ENCODE measurements at regions not wholly inside any gene's neighbourhood (a gene's known extent, or its start where the extent isn't known, plus 50 kb on each side); places are given as distances from the start of the nearest gene placed in this dataset.
A peak's percentile ranks its signal among the peaks of the same experiment; 100 is the strongest.

DNA sequence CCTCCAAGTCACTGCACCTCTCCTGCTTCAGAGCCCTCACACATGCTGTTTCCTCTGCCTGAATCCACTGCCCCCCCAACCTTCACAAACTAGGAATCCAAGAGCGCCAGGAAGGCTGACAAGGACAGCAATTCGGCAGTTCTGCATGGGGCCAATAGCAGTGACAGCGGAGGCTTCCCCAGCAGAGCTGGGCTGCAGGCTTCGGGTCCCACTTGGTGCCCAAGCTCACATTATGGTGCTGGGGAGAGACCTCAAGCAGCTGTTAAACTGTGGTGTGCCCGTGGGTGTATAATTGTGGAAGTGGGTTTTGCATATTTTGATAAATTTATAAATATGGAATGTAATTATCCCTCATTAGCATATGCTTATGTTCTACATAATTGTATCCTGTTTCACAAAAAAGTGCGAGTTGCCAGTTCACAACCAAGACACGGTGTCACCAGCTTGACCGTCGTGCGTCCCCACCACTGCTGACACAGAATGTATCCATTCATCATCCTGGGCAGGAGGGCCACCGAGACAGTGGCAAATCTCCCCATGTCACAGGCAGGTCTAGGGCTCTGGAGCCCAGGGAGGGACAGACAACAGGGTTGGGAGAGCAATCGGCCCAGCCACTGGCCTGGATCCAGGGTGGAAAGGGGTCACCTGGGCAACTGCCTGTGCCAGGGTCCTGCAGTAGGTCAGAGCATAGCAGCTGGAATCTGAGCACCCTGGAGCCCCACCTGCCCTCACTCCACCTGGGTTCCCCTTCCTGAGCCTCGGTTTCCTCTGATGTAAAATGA, 81.6 kb downstream of the MATN1 start:
- H2AFZ ChIP-seq (ENCODE audit: control insufficient read depth, low read length): no peak overlapping the region
- dilution Hi-C loops (cut with MboI; ENCODE audit: extremely low pct_ligation_motif_present, low sequenced_read_pairs): no loop called here
- no peak for FAIRE-seq

GRCh38 chr1:30639881-30640452, 83.4 kb downstream of the MATN1 start:
- no peak for DNase-seq (ENCODE audit: low read depth, low spot score)
- Histone ChIP-seq H4K20me1 (ENCODE audit: control insufficient read depth, extremely low read depth, insufficient read depth, low read length) (no peaks in the 10 kb centered on the region), H3K27ac (ENCODE audit: control insufficient read depth, insufficient read depth, low read length) (no peak overlapping the region), H2AFZ (ENCODE audit: control insufficient read depth, low read length) (no peak overlapping the region), H3K9ac (ENCODE audit: control insufficient read depth, extremely low read depth, insufficient read depth, low read length) (no peak overlapping the region), H3K4me3 (ENCODE audit: control insufficient read depth in 2 of 3, extremely low read depth in 1 of 3, insufficient read depth in 2 of 3, low read depth in 1 of 3, low read length in 3 of 3) (no peak overlapping the region), H3K79me2 (ENCODE audit: control insufficient read depth, insufficient read depth, low read length) (no peaks in the 10 kb centered on the region), H3K4me1 (ENCODE audit: control insufficient read depth, extremely low read depth, insufficient read depth, low read length) (no peaks in the 10 kb centered on the region), H3K36me3 (ENCODE audit: control insufficient read depth in 2 of 2, extremely low read depth in 1 of 2, insufficient read depth in 2 of 2, low read length in 2 of 2) (no peaks in the 10 kb centered on the region), H3K9me3 (ENCODE audit: control insufficient read depth, low read depth, low read length) (no peaks in the 10 kb centered on the region), H3K9me1 (ENCODE audit: control insufficient read depth, extremely low read depth, insufficient read depth, low read length) (no peaks in the 10 kb centered on the region), H3K27me3 (ENCODE audit: control insufficient read depth, extremely low read depth, insufficient read depth, low read length) (no peaks in the 10 kb centered on the region), H3K4me2 (ENCODE audit: control insufficient read depth, extremely low read depth, insufficient read depth, low read depth, low read length) (no peak overlapping the region)
- dilution Hi-C loops (cut with MboI; ENCODE audit: extremely low pct_ligation_motif_present, low sequenced_read_pairs): no loop called here
- TF ChIP-seq, protein P1, sequence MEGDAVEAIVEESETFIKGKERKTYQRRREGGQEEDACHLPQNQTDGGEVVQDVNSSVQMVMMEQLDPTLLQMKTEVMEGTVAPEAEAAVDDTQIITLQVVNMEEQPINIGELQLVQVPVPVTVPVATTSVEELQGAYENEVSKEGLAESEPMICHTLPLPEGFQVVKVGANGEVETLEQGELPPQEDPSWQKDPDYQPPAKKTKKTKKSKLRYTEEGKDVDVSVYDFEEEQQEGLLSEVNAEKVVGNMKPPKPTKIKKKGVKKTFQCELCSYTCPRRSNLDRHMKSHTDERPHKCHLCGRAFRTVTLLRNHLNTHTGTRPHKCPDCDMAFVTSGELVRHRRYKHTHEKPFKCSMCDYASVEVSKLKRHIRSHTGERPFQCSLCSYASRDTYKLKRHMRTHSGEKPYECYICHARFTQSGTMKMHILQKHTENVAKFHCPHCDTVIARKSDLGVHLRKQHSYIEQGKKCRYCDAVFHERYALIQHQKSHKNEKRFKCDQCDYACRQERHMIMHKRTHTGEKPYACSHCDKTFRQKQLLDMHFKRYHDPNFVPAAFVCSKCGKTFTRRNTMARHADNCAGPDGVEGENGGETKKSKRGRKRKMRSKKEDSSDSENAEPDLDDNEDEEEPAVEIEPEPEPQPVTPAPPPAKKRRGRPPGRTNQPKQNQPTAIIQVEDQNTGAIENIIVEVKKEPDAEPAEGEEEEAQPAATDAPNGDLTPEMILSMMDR (optimal IDR thresholded peaks at IDR 0.05 in 1 of 3, IDR thresholded peaks at IDR 0.05 in 1 of 3, conservative IDR thresholded peaks at IDR 0.05 in 1 of 3; ENCODE audit: extremely low read depth in 1 of 3, insufficient read depth in 2 of 3, low read length in 3 of 3): no peak
- no peak for TF ChIP-seq EZH2 (IDR thresholded peaks at IDR 0.05; ENCODE audit: low read length)
- peak; percentile 43 for FAIRE-seq

More for the DNA sequence above, 81.6 kb downstream of the MATN1 start:
- H4K20me1 ChIP-seq (ENCODE audit: control insufficient read depth, extremely low read depth, insufficient read depth, low read length): no peaks in the 10 kb centered on the region
- TF ChIP-seq, protein P1 (optimal IDR thresholded peaks at IDR 0.05 in 1 of 3, IDR thresholded peaks at IDR 0.05 in 1 of 3, conservative IDR thresholded peaks at IDR 0.05 in 1 of 3; ENCODE audit: extremely low read depth in 1 of 3, insufficient read depth in 2 of 3, low read length in 3 of 3): no peak
- no peak for TF ChIP-seq EZH2 (IDR thresholded peaks at IDR 0.05; ENCODE audit: low read length)
- H3K27me3 ChIP-seq (ENCODE audit: control insufficient read depth, extremely low read depth, insufficient read depth, low read length): no peaks in the 10 kb centered on the region
- no peaks in the 10 kb centered on the region for H3K79me2 ChIP-seq (ENCODE audit: control insufficient read depth, insufficient read depth, low read length)
- no peak for DNase-seq (ENCODE audit: low read depth, low spot score)
- H3K4me2 ChIP-seq (ENCODE audit: control insufficient read depth, extremely low read depth, insufficient read depth, low read depth, low read length): no peak overlapping the region
- H3K27ac ChIP-seq (ENCODE audit: control insufficient read depth, insufficient read depth, low read length): no peak overlapping the region
- H3K4me1 ChIP-seq (ENCODE audit: control insufficient read depth, extremely low read depth, insufficient read depth, low read length): peaks cover 15% of the 10 kb centered on the region
- H3K4me3 ChIP-seq (ENCODE audit: control insufficient read depth in 2 of 3, extremely low read depth in 1 of 3, insufficient read depth in 2 of 3, low read depth in 1 of 3, low read length in 3 of 3): no peak overlapping the region
- H3K9me3 ChIP-seq (ENCODE audit: control insufficient read depth, low read depth, low read length): no peaks in the 10 kb centered on the region
- no peaks in the 10 kb centered on the region for H3K36me3 ChIP-seq (ENCODE audit: control insufficient read depth in 2 of 2, extremely low read depth in 1 of 2, insufficient read depth in 2 of 2, low read length in 2 of 2)
- no peak overlapping the region for H3K9ac ChIP-seq (ENCODE audit: control insufficient read depth, extremely low read depth, insufficient read depth, low read length)
- no peaks in the 10 kb centered on the region for H3K9me1 ChIP-seq (ENCODE audit: control insufficient read depth, extremely low read depth, insufficient read depth, low read length)

Data from keratinocyte (primary cell).